ENCODE measurements at regions not wholly inside any gene's neighbourhood (a gene's known extent, or its start where the extent isn't known, plus 50 kb on each side); places are given as distances from the start of the nearest gene placed in this dataset.
"Not testable (repeated sequence)": the region's sequence is repeated elsewhere in the genome, so short reads cannot be mapped to it uniquely, and the experiment has no call there.

DNA sequence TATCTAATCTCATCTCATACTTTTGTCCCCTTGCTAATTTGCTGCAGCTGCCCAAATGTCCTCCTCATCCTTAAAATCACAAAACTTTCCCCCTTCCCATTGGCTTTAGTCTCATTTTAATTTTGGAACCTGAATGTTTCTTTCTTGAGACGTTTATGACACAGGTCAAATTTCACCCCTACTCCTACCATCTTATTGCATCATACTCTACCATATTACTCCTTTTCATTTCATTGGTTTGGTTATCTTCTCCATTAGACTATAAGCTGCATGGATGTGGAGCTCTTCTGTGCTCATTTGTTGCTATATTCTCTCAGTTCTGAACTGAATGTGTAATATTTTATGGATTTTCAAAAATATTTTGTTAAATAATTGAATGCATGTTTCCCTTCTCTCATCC, 688.6 kb downstream of the CBLN4 start:
- TF ChIP-seq, protein P1, sequence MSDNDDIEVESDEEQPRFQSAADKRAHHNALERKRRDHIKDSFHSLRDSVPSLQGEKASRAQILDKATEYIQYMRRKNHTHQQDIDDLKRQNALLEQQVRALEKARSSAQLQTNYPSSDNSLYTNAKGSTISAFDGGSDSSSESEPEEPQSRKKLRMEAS (IDR thresholded peaks at IDR 0.05; ENCODE audit: low read depth, low read length), result no peak
- TF ChIP-seq, protein P2, sequence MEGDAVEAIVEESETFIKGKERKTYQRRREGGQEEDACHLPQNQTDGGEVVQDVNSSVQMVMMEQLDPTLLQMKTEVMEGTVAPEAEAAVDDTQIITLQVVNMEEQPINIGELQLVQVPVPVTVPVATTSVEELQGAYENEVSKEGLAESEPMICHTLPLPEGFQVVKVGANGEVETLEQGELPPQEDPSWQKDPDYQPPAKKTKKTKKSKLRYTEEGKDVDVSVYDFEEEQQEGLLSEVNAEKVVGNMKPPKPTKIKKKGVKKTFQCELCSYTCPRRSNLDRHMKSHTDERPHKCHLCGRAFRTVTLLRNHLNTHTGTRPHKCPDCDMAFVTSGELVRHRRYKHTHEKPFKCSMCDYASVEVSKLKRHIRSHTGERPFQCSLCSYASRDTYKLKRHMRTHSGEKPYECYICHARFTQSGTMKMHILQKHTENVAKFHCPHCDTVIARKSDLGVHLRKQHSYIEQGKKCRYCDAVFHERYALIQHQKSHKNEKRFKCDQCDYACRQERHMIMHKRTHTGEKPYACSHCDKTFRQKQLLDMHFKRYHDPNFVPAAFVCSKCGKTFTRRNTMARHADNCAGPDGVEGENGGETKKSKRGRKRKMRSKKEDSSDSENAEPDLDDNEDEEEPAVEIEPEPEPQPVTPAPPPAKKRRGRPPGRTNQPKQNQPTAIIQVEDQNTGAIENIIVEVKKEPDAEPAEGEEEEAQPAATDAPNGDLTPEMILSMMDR (IDR thresholded peaks at IDR 0.05; ENCODE audit: low read depth, low read length), result no peak
- TF ChIP-seq POLR2A (IDR thresholded peaks at IDR 0.05; ENCODE audit: extremely low read depth, insufficient read length), result no peak
- TF ChIP-seq MYC (IDR thresholded peaks at IDR 0.05; ENCODE audit: low read depth, low read length), result no peak
- H3K4me3 ChIP-seq (ENCODE audit: low read depth, low read length), result no peak overlapping the region
- no peak for DNase-seq (ENCODE audit: low read depth)

DNA sequence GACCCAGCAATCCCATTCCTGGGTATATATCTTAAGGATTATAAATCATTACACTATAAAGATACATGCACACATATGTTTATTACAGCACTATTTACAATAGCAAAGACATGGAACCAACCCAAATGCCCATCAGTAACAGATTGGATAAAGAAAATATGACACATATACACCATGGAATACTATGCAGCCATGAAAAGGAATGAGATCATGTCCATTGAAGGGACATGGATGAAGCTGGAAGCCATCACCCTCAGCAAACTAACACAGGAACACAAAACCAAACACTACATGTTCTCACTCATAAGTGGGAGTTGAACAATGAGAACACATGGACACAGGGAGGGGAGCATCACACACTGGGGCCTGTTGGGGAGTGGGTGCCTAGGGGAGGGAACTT, 694.5 kb downstream of the CBLN4 start:
- not testable (repeated sequence) for H3K4me3 ChIP-seq (ENCODE audit: low read depth, low read length); DNase-seq (ENCODE audit: low read depth)

DNA sequence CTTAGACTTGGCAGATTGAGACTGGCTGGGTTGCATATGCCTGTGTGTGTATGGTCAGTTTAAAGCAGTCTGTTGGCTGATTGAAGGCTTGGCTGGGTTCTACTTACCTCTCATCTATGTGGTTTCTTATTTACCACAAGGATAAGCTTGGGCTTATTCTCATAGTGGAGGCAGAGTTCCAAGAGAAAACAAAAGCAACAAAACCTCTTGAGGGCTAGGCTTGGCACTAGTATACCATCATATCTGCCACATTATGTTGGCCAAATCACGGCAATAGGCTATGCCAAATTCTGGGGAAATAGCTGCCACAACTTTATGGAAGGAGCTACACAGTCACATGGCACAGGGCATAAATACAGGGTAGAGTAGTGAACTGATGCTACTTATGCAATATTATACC, 714.1 kb downstream of the CBLN4 start:
- TF ChIP-seq MYC (IDR thresholded peaks at IDR 0.05; ENCODE audit: low read depth, low read length) (no peak), POLR2A (IDR thresholded peaks at IDR 0.05; ENCODE audit: extremely low read depth, insufficient read length) (no peak)
- TF ChIP-seq, protein P1 (IDR thresholded peaks at IDR 0.05; ENCODE audit: low read depth, low read length), result no peak
- TF ChIP-seq, protein P2 (IDR thresholded peaks at IDR 0.05; ENCODE audit: low read depth, low read length), result no peak
- no peak overlapping the region for H3K4me3 ChIP-seq (ENCODE audit: low read depth, low read length)
- DNase-seq (ENCODE audit: low read depth), result no peak

DNA sequence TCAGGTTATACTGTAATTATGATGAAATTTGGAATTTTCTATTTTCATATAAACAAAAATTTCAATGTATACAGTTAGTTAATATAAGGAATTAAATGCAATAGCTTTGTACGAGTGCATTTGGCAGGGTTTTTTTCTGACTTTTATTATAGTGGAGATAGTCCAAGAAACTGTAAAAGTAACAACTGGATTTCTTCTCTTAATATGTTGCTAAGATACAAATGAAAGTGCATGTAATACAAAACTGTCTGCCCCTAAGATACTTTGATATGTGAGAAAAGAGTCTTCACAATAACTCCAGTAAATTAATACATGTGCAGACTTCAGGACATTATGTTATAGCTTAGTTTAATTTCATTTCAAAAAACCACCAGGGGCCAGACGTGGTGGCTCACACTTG, 721.4 kb downstream of the CBLN4 start:
- DNase-seq (ENCODE audit: low read depth), result no peak
- TF ChIP-seq, protein P2 (IDR thresholded peaks at IDR 0.05; ENCODE audit: low read depth, low read length), result no peak
- no peak for TF ChIP-seq POLR2A (IDR thresholded peaks at IDR 0.05; ENCODE audit: extremely low read depth, insufficient read length)
- H3K4me3 ChIP-seq (ENCODE audit: low read depth, low read length), result no peak overlapping the region

DNA sequence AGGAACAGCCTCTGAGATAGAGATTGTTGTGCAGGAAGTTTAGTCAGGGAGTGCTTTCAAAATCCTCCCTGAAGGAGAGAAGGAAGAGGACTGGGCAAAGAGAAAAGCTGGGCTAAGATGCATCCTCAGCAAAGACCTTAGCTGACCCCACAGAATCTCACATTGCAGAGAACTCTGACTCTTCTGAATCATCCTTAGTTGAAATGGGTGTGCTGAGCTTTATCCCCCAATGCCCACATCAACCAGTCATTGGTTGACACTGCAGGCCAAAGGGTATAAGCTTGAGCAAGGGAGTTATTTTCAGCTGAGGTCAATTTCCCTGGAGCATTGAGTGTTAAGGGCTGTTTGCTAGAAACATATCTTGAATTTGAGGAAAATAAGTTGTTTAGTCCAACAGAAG, 732.2 kb downstream of the CBLN4 start:
- TF ChIP-seq, protein P2 (IDR thresholded peaks at IDR 0.05; ENCODE audit: low read depth, low read length), result no peak
- TF ChIP-seq, protein P1 (IDR thresholded peaks at IDR 0.05; ENCODE audit: low read depth, low read length), result no peak
- no peak for TF ChIP-seq MYC (IDR thresholded peaks at IDR 0.05; ENCODE audit: low read depth, low read length)
- TF ChIP-seq POLR2A (IDR thresholded peaks at IDR 0.05; ENCODE audit: extremely low read depth, insufficient read length), result no peak
- H3K4me3 ChIP-seq (ENCODE audit: low read depth, low read length), result no peak overlapping the region
- no peak for DNase-seq (ENCODE audit: low read depth)

DNA sequence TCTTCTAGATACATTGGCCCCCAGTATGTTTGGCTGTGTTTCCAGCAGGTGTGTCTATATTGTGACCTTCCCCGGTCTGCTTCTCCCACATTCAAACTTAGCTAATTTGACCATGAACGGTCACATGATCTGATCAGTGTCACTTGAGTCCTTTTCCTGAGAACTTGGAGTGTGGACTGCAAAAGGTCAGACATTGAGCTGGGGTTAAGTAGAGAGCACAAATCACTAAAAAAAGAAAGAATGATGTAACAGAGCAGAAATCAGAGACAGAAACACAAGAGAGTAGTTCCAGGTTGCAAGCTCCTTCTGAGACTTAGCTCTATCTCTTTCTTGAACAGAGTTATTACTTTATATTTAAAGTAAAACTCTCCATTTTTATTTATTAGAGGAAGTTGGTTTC, 733.9 kb downstream of the CBLN4 start:
- DNase-seq (ENCODE audit: low read depth), result no peak
- H3K4me3 ChIP-seq (ENCODE audit: low read depth, low read length), result no peak overlapping the region
- TF ChIP-seq MYC (IDR thresholded peaks at IDR 0.05; ENCODE audit: low read depth, low read length) (no peak), POLR2A (IDR thresholded peaks at IDR 0.05; ENCODE audit: extremely low read depth, insufficient read length) (no peak)
- TF ChIP-seq, protein P2 (IDR thresholded peaks at IDR 0.05; ENCODE audit: low read depth, low read length), result no peak
- TF ChIP-seq, protein P1 (IDR thresholded peaks at IDR 0.05; ENCODE audit: low read depth, low read length), result no peak
